Ishikawa (cell line): ENCODE measurements at regions not wholly inside any gene's neighbourhood (a gene's known extent, or its start where the extent isn't known, plus 50 kb on each side); places are given as distances from the start of the nearest gene placed in this dataset.

Source experiments
- CEBPB ChIP-seq: IDR thresholded peaks from 2 replicates; pipeline ENCODE4 v1.6.1; 2012
- CREB1 ChIP-seq: IDR thresholded peaks from 2 replicates; pipeline ENCODE4 v1.6.1; 2012; ENCODE audit warnings: low read depth
- EP300 ChIP-seq: IDR thresholded peaks from 2 replicates; pipeline ENCODE4 v1.6.1; 2012; ENCODE audit warnings: borderline replicate concordance
- MAX ChIP-seq: IDR thresholded peaks from 2 replicates; pipeline ENCODE4 v1.6.1; 2012
- NFIC ChIP-seq: IDR thresholded peaks from 2 replicates; pipeline ENCODE4 v1.6.1; 2012
- RAD21 ChIP-seq: IDR thresholded peaks from 2 replicates; pipeline ENCODE4 v1.6.1; 2012; ENCODE audit warnings: low read depth
- REST ChIP-seq: IDR thresholded peaks from 2 replicates; pipeline ENCODE4 v1.6.1; 2012; ENCODE audit warnings: low read depth, mild to moderate bottlenecking
- TAF1 ChIP-seq: IDR thresholded peaks from 2 replicates; pipeline ENCODE4 v1.6.1; 2012; ENCODE audit warnings: low read depth, mild to moderate bottlenecking
- TCF12 ChIP-seq: IDR thresholded peaks from 2 replicates; pipeline ENCODE4 v1.6.1; 2012; ENCODE audit warnings: low read depth
- TEAD4 ChIP-seq: IDR thresholded peaks from 2 replicates; pipeline ENCODE4 v1.6.1; 2012
- YY1 ChIP-seq: IDR thresholded peaks from 2 replicates; pipeline ENCODE4 v1.6.1; 2012; ENCODE audit warnings: low read depth
- ZBTB7A ChIP-seq: IDR thresholded peaks from 2 replicates; pipeline ENCODE4 v1.6.1; 2012; ENCODE audit warnings: low read depth
- TF ChIP-seq, protein P1 (sequence below): IDR thresholded peaks from 2 replicates; pipeline ENCODE4 v1.6.1; 2012

DNA sequence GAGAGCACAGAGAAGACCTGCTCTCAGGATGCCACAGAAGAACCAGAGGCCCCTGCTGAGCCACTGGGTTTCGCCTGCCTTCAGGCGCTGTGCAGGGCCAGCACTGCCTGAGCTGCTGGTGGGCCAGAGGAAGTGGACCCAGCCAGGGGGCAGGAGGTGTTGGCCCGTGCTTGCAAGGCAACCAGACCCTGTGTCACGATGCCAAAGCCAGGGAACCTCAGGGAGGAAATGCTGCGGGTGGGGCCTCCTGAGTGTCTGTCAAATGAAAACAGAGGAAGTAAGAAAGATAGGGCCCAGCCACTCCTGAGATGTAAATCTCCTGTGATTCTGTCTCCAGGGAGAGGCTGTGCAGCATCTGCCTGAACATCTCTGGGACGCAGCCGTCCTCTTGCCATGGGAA lies 58.1 kb upstream of the ADORA2B start:
- TF ChIP-seq MAX = no peak
- TF ChIP-seq CEBPB = no peak
- TF ChIP-seq EP300 = no peak
- no peak for TF ChIP-seq RAD21
- no peak for TF ChIP-seq NFIC
- no peak for TF ChIP-seq TCF12
- no peak for TF ChIP-seq TAF1
- no peak for TF ChIP-seq TEAD4
- TF ChIP-seq YY1 = no peak
- TF ChIP-seq, protein P1, sequence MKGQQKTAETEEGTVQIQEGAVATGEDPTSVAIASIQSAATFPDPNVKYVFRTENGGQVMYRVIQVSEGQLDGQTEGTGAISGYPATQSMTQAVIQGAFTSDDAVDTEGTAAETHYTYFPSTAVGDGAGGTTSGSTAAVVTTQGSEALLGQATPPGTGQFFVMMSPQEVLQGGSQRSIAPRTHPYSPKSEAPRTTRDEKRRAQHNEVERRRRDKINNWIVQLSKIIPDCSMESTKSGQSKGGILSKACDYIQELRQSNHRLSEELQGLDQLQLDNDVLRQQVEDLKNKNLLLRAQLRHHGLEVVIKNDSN = no peak
- TF ChIP-seq CREB1 = no peak
- TF ChIP-seq ZBTB7A = no peak
- no peak for TF ChIP-seq REST
